Mesenchymal stem cell (in vitro differentiated cells and primary cell): ENCODE measurements at regions not wholly inside any gene's neighbourhood (a gene's known extent, or its start where the extent isn't known, plus 50 kb on each side); places are given as distances from the start of the nearest gene placed in this dataset.

Source experiments
- DNase-seq: peaks from one replicate; pipeline ENCODE4 v3.0.0-alpha.2; 2013
- H2AFZ ChIP-seq: one replicate; pipeline ENCODE4 v1.6.1; 2013; ENCODE audit warnings: low read depth, mild to moderate bottlenecking, control low read depth, inconsistent platforms, low read length, moderate library complexity
- H2AK5ac ChIP-seq: 2 replicates; pipeline ENCODE4 v1.6.1; 2013; ENCODE audit warnings: low read length, moderate library complexity, mild to moderate bottlenecking, inconsistent platforms; ENCODE audit not compliant: severe bottlenecking
- H2BK120ac ChIP-seq: one replicate; pipeline ENCODE4 v1.6.1; 2013; ENCODE audit warnings: low read depth, mild to moderate bottlenecking, inconsistent platforms, low read length, moderate library complexity
- H2BK12ac ChIP-seq, 2 experiments: one replicate each; pipeline ENCODE4 v1.6.1; 2013; ENCODE audit warnings: inconsistent platforms in 2 of 2, low read length in 2 of 2, mild to moderate bottlenecking in 2 of 2, moderate library complexity in 2 of 2, control low read depth in 1 of 2
- H2BK15ac ChIP-seq: one replicate; pipeline ENCODE4 v1.6.1; 2013; ENCODE audit warnings: mild to moderate bottlenecking, low read depth, inconsistent platforms; ENCODE audit not compliant: poor library complexity, severe bottlenecking
- H2BK5ac ChIP-seq: 2 replicates; pipeline ENCODE4 v1.6.1; 2013; ENCODE audit warnings: low read depth, mild to moderate bottlenecking, low read length, control low read depth, inconsistent platforms; ENCODE audit not compliant: poor library complexity, severe bottlenecking
- H3K14ac ChIP-seq, 2 experiments: one replicate each; pipeline ENCODE4 v1.6.1; 2013; ENCODE audit warnings: inconsistent platforms in 2 of 2, low read length in 2 of 2, control low read depth in 1 of 2, mild to moderate bottlenecking in 1 of 2, moderate library complexity in 1 of 2
- H3K18ac ChIP-seq, 2 experiments: one replicate each; pipeline ENCODE4 v1.6.1; 2013; ENCODE audit warnings: inconsistent platforms in 2 of 2, low read length in 2 of 2, control low read depth in 1 of 2, low read depth in 1 of 2, mild to moderate bottlenecking in 1 of 2
- H3K23ac ChIP-seq, 2 experiments: one replicate each; pipeline ENCODE4 v1.6.1; 2013; ENCODE audit warnings: inconsistent platforms in 2 of 2, low read length in 2 of 2, mild to moderate bottlenecking in 2 of 2, moderate library complexity in 2 of 2, control low read depth in 1 of 2
- H3K27ac ChIP-seq: 2 replicates; pipeline ENCODE4 v1.5.1; 2013; ENCODE audit warnings: mild to moderate bottlenecking, moderate library complexity, low read length, control low read depth, inconsistent platforms; ENCODE audit not compliant: poor library complexity, severe bottlenecking
- H3K27me3 ChIP-seq, 2 experiments: 2 replicates each; pipeline versions ENCODE4 v1.6.1 to v1.7.0; 2013; ENCODE audit warnings: low read length in 2 of 2, mild to moderate bottlenecking in 2 of 2, moderate library complexity in 2 of 2, control low read depth in 1 of 2, inconsistent platforms in 1 of 2; ENCODE audit not compliant: control insufficient read depth in 1 of 2, insufficient read depth in 1 of 2
- H3K36me3 ChIP-seq, 2 experiments: 2 replicates each; pipeline versions ENCODE4 v1.6.1 to v1.7.0; 2013; ENCODE audit warnings: low read length in 2 of 2, control low read depth in 1 of 2, inconsistent platforms in 1 of 2, low read depth in 1 of 2, mild to moderate bottlenecking in 1 of 2; ENCODE audit not compliant: insufficient read depth in 2 of 2, control insufficient read depth in 1 of 2
- H3K4ac ChIP-seq, 2 experiments: one replicate each; pipeline ENCODE4 v1.6.1; 2013; ENCODE audit warnings: inconsistent platforms in 2 of 2, low read length in 2 of 2, mild to moderate bottlenecking in 2 of 2, moderate library complexity in 2 of 2, control low read depth in 1 of 2, low read depth in 1 of 2
- H3K4me1 ChIP-seq: 2 replicates; pipeline ENCODE4 v1.6.1; 2013; ENCODE audit warnings: low read depth, low read length, control low read depth; ENCODE audit not compliant: control insufficient read depth, insufficient read depth
- H3K4me2 ChIP-seq: 2 replicates; pipeline ENCODE4 v1.6.1; 2013; ENCODE audit warnings: low read length, mild to moderate bottlenecking, inconsistent platforms; ENCODE audit not compliant: poor library complexity, severe bottlenecking
- H3K4me3 ChIP-seq, 2 experiments: 2 replicates each; pipeline versions ENCODE4 v1.5.1 to v1.7.0; 2013; ENCODE audit warnings: low read length in 2 of 2, mild to moderate bottlenecking in 2 of 2, control low read depth in 1 of 2, low read depth in 1 of 2; ENCODE audit not compliant: insufficient read depth in 1 of 2
- H3K79me1 ChIP-seq: replicated peaks from 2 replicates; pipeline ENCODE4 v1.6.1; 2013; ENCODE audit warnings: mild to moderate bottlenecking, control low read depth, low read length, inconsistent platforms; ENCODE audit not compliant: poor library complexity, severe bottlenecking
- H3K9ac ChIP-seq: 2 replicates; pipeline ENCODE4 v1.7.0; 2013; ENCODE audit warnings: mild to moderate bottlenecking, low read length, moderate library complexity
- H3K9me3 ChIP-seq: 2 replicates; pipeline ENCODE4 v1.7.0; 2013; ENCODE audit warnings: mild to moderate bottlenecking, low read length; ENCODE audit not compliant: control insufficient read depth
- H4K8ac ChIP-seq: one replicate; pipeline ENCODE4 v1.6.1; 2013; ENCODE audit warnings: inconsistent platforms, mild to moderate bottlenecking, low read length, moderate library complexity
- H4K91ac ChIP-seq: one replicate; pipeline ENCODE4 v1.6.1; 2013; ENCODE audit warnings: mild to moderate bottlenecking, low read length, inconsistent platforms
- WGBS: methylation state at CpG from one replicate; pipeline ENCODE4 v1.1.7; 2013; ENCODE audit warnings: mixed read lengths; 5-methylcytosine and 5-hydroxymethylcytosine counted together

- Histone ChIP-seq H2BK12ac (peak overlapping the region in 1 of 2 experiments; percentile 71), H3K4me3 (no peak overlapping the region), H4K91ac (no peak overlapping the region), H3K27ac (no peak overlapping the region), H2BK120ac (no peak overlapping the region), H3K23ac (no peak overlapping the region), H3K4me1 (peaks cover 2% of the 10 kb centered on the region), H2BK15ac (no peak overlapping the region), H3K27me3 (no peaks in the 10 kb centered on the region), H2BK5ac (no peak overlapping the region), H3K9me3 (no peaks in the 10 kb centered on the region), H3K14ac (no peak overlapping the region), H3K9ac (no peak overlapping the region), H3K4ac (peak overlapping the region in 1 of 2 experiments; percentile 94), H2AK5ac (no peak overlapping the region), H3K4me2 (no peak overlapping the region), H3K36me3 (no peaks in the 10 kb centered on the region), H2AFZ (no peak overlapping the region), H3K79me1 (no peaks in the 10 kb centered on the region), H3K18ac (peak overlapping the region in 1 of 2 experiments; percentile 7), H4K8ac (no peak overlapping the region)
- WGBS = 46% methylated on average over 2 of the region's 2 CpGs
- peak; percentile 63 for DNase-seq
Measured at GRCh38 chr7:137074391-137075030, 206.1 kb downstream of the CHRM2 start.

DNA sequence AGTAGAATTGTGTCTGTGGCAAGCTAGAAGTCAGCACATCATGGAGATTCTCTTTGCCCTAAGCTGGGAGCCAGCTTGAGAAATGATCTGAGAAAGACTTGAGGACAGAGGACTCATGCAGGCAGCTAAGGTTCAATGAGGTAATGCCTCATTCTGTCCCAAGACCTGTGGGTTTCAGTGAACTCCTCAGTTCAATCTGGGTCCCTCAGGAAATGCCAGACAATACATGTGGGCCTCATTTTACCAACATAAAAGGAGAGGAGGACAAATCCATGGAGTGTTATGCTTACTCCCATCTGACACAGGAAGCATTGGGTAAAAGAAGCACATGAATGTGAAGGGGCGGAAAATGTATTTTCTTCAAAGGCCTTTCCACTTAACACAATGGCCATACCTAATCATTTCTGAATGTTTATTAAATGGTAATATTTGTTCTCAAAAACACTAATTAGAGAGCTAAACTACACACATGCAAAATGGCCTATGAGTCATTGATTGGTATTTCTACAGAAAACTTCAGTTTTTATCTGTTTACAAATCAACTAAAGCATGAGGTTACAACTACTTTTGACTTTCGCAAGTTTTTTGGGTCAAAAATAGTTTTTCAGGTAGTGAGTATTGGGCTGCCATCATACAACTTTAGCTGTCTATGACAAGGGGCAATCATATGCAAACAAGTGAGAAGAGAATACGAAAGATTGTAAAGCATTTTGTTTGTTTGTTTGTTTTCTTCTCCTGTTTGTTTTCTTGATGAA lies 205.3 kb downstream of the CHRM2 start:
- H3K9me3 ChIP-seq = no peaks in the 10 kb centered on the region
- 47% methylated on average over 2 of the region's 3 CpGs for WGBS
- H3K4me3 ChIP-seq = no peak overlapping the region
- no peak overlapping the region for H2BK15ac ChIP-seq
- peak overlapping the region; percentile 54 for H2AFZ ChIP-seq
- peak overlapping the region; percentile 45 for H4K8ac ChIP-seq
- H3K36me3 ChIP-seq = no peaks in the 10 kb centered on the region
- no peak overlapping the region for H3K9ac ChIP-seq
- H3K4me1 ChIP-seq = peaks cover 2% of the 10 kb centered on the region
- H3K4me2 ChIP-seq = no peak overlapping the region
- no peak overlapping the region for H2BK5ac ChIP-seq
- peak overlapping the region; percentile 46 to 89 for H3K18ac ChIP-seq
- no peaks in the 10 kb centered on the region for H3K79me1 ChIP-seq
- peak overlapping the region in 1 of 2 experiments; percentile 48 for H3K14ac ChIP-seq
- H3K4ac ChIP-seq = peak overlapping the region; percentile 86 to 88
- DNase-seq = peak; percentile 72
- H2AK5ac ChIP-seq = no peak overlapping the region
- H3K23ac ChIP-seq = no peak overlapping the region
- H4K91ac ChIP-seq = peak overlapping the region; percentile 91
- peak overlapping the region; percentile 86 to 88 for H2BK12ac ChIP-seq
- H2BK120ac ChIP-seq = peak overlapping the region; percentile 64
- H3K27ac ChIP-seq = no peak overlapping the region
- H3K27me3 ChIP-seq = no peaks in the 10 kb centered on the region
